ENCODE measurements at regions not wholly inside any gene's neighbourhood (a gene's known extent, or its start where the extent isn't known, plus 50 kb on each side); places are given as distances from the start of the nearest gene placed in this dataset.
"Not testable (repeated sequence)": the region's sequence is repeated elsewhere in the genome, so short reads cannot be mapped to it uniquely, and the experiment has no call there.

- H3K27ac ChIP-seq (ENCODE audit: low read length) = no peak overlapping the region
- no peaks in the 10 kb centered on the region for H3K79me2 ChIP-seq (ENCODE audit: low read length)
- TF ChIP-seq EZH2 (optimal IDR thresholded peaks at IDR 0.05; ENCODE audit: low read depth, low read length) = no peak
- no peak for TF ChIP-seq EZH2phosphoT487 (IDR thresholded peaks at IDR 0.05; ENCODE audit: low read length)
- no peak for TF ChIP-seq CTCF (IDR thresholded peaks at IDR 0.05; ENCODE audit: low read length)
These were observed 80.2 kb upstream of the C15orf39 start for GRCh38 chr15:75121491-75121890.

GRCh38 chr15:75123395-75123794 is 78.3 kb upstream of the C15orf39 start:
- Histone ChIP-seq H4K20me1 (ENCODE audit: insufficient read depth, low read length) (no peaks in the 10 kb centered on the region), H3K4me2 (ENCODE audit: low read depth, low read length) (no peak overlapping the region), H3K27ac (ENCODE audit: low read length) (no peak overlapping the region)

More at GRCh38 chr15:75121491-75121890, 80.2 kb upstream of the C15orf39 start:
- Histone ChIP-seq H3K4me2 (ENCODE audit: low read depth, low read length) (no peak overlapping the region), H3K4me1 (ENCODE audit: low read length) (peaks cover 13% of the 10 kb centered on the region), H3K4me3 (ENCODE audit: low read length) (no peak overlapping the region), H2AFZ (ENCODE audit: low read length) (no peak overlapping the region), H3K9me2 (replicated peaks; ENCODE audit: insufficient read depth, low read length) (no peaks in the 10 kb centered on the region), H4K20me1 (ENCODE audit: insufficient read depth, low read length) (no peaks in the 10 kb centered on the region), H3K9ac (ENCODE audit: low read length) (no peak overlapping the region), H3K36me3 (replicated peaks; ENCODE audit: insufficient read depth, low read length) (no peaks in the 10 kb centered on the region), H3F3A (ENCODE audit: insufficient read depth, low read length) (no peaks in the 10 kb centered on the region), H3K27me3 (replicated peaks; ENCODE audit: insufficient read depth, low read length) (no peaks in the 10 kb centered on the region), H3K9me3 (replicated peaks; ENCODE audit: insufficient read depth, low read length) (no peaks in the 10 kb centered on the region)
- DNase-seq = no peak

GRCh38 chr15:75124278-75124677 is 77.4 kb upstream of the C15orf39 start:
- not testable (repeated sequence) for H3K27me3 ChIP-seq (replicated peaks; ENCODE audit: insufficient read depth, low read length); H3K9me2 ChIP-seq (replicated peaks; ENCODE audit: insufficient read depth, low read length); H3K9ac ChIP-seq (ENCODE audit: low read length); H3K79me2 ChIP-seq (ENCODE audit: low read length); H3K4me3 ChIP-seq (ENCODE audit: low read length); H3F3A ChIP-seq (ENCODE audit: insufficient read depth, low read length); H2AFZ ChIP-seq (ENCODE audit: low read length); H3K27ac ChIP-seq (ENCODE audit: low read length); H4K20me1 ChIP-seq (ENCODE audit: insufficient read depth, low read length); DNase-seq; H3K4me2 ChIP-seq (ENCODE audit: low read depth, low read length); H3K36me3 ChIP-seq (replicated peaks; ENCODE audit: insufficient read depth, low read length); H3K9me3 ChIP-seq (replicated peaks; ENCODE audit: insufficient read depth, low read length)
- peaks cover 13% of the 10 kb centered on the region for H3K4me1 ChIP-seq (ENCODE audit: low read length)

More at GRCh38 chr15:75123395-75123794, 78.3 kb upstream of the C15orf39 start:
- Histone ChIP-seq H3K9me2 (replicated peaks; ENCODE audit: insufficient read depth, low read length) (no peaks in the 10 kb centered on the region), H3K9me3 (replicated peaks; ENCODE audit: insufficient read depth, low read length) (no peaks in the 10 kb centered on the region), H3K27me3 (replicated peaks; ENCODE audit: insufficient read depth, low read length) (no peaks in the 10 kb centered on the region), H3K36me3 (replicated peaks; ENCODE audit: insufficient read depth, low read length) (no peaks in the 10 kb centered on the region), H3K4me3 (ENCODE audit: low read length) (no peak overlapping the region), H3F3A (ENCODE audit: insufficient read depth, low read length) (no peaks in the 10 kb centered on the region), H3K4me1 (ENCODE audit: low read length) (peaks cover 13% of the 10 kb centered on the region), H2AFZ (ENCODE audit: low read length) (no peak overlapping the region), H3K79me2 (ENCODE audit: low read length) (no peaks in the 10 kb centered on the region), H3K9ac (ENCODE audit: low read length) (no peak overlapping the region)
- no peak for TF ChIP-seq EZH2 (optimal IDR thresholded peaks at IDR 0.05; ENCODE audit: low read depth, low read length)
- no peak for TF ChIP-seq CTCF (IDR thresholded peaks at IDR 0.05; ENCODE audit: low read length)
- no peak for TF ChIP-seq EZH2phosphoT487 (IDR thresholded peaks at IDR 0.05; ENCODE audit: low read length)
- no peak for DNase-seq

GRCh38 chr15:75125935-75126334 is 75.7 kb upstream of the C15orf39 start:
- Histone ChIP-seq H3K4me1 (ENCODE audit: low read length) (peaks cover 20% of the 10 kb centered on the region), H3K27ac (ENCODE audit: low read length) (no peak overlapping the region), H3K36me3 (replicated peaks; ENCODE audit: insufficient read depth, low read length) (no peaks in the 10 kb centered on the region), H3K9me2 (replicated peaks; ENCODE audit: insufficient read depth, low read length) (no peaks in the 10 kb centered on the region), H3K27me3 (replicated peaks; ENCODE audit: insufficient read depth, low read length) (no peaks in the 10 kb centered on the region), H2AFZ (ENCODE audit: low read length) (no peak overlapping the region), H3K4me3 (ENCODE audit: low read length) (no peak overlapping the region), H3K9ac (ENCODE audit: low read length) (no peak overlapping the region), H3K9me3 (replicated peaks; ENCODE audit: insufficient read depth, low read length) (no peaks in the 10 kb centered on the region), H3F3A (ENCODE audit: insufficient read depth, low read length) (peaks cover 9% of the 10 kb centered on the region; the same call in 1 of the 2 replicates), H3K4me2 (ENCODE audit: low read depth, low read length) (no peak overlapping the region), H3K79me2 (ENCODE audit: low read length) (no peaks in the 10 kb centered on the region), H4K20me1 (ENCODE audit: insufficient read depth, low read length) (no peaks in the 10 kb centered on the region)
- TF ChIP-seq EZH2 (optimal IDR thresholded peaks at IDR 0.05; ENCODE audit: low read depth, low read length) = no peak
- no peak for TF ChIP-seq CTCF (IDR thresholded peaks at IDR 0.05; ENCODE audit: low read length)
- no peak for TF ChIP-seq EZH2phosphoT487 (IDR thresholded peaks at IDR 0.05; ENCODE audit: low read length)
- DNase-seq = no peak
